ENCODE measurements at regions not wholly inside any gene's neighbourhood (a gene's known extent, or its start where the extent isn't known, plus 50 kb on each side); places are given as distances from the start of the nearest gene placed in this dataset.

GRCh38 chr4:185902654-185903053 lies 90.7 kb upstream of the SORBS2 start:
- Histone ChIP-seq H3K4me1 (peaks cover 7% of the 10 kb centered on the region), H3K36me3 (no peaks in the 10 kb centered on the region), H3K4me3 (ENCODE audit: low read depth, low read length) (no peak overlapping the region), H3K27me3 (no peaks in the 10 kb centered on the region), H3K9me3 (no peaks in the 10 kb centered on the region)
- no peak for DNase-seq
- TF ChIP-seq, protein P1, sequence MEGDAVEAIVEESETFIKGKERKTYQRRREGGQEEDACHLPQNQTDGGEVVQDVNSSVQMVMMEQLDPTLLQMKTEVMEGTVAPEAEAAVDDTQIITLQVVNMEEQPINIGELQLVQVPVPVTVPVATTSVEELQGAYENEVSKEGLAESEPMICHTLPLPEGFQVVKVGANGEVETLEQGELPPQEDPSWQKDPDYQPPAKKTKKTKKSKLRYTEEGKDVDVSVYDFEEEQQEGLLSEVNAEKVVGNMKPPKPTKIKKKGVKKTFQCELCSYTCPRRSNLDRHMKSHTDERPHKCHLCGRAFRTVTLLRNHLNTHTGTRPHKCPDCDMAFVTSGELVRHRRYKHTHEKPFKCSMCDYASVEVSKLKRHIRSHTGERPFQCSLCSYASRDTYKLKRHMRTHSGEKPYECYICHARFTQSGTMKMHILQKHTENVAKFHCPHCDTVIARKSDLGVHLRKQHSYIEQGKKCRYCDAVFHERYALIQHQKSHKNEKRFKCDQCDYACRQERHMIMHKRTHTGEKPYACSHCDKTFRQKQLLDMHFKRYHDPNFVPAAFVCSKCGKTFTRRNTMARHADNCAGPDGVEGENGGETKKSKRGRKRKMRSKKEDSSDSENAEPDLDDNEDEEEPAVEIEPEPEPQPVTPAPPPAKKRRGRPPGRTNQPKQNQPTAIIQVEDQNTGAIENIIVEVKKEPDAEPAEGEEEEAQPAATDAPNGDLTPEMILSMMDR (IDR thresholded peaks at IDR 0.05; ENCODE audit: low read depth, low read length): no peak

GRCh38 chr4:185903205-185903604 lies 91.2 kb upstream of the SORBS2 start:
- H3K9me3 ChIP-seq: no peaks in the 10 kb centered on the region
- TF ChIP-seq, protein P1 (IDR thresholded peaks at IDR 0.05; ENCODE audit: low read depth, low read length): no peak
- H3K4me3 ChIP-seq (ENCODE audit: low read depth, low read length): no peak overlapping the region
- H3K27me3 ChIP-seq: no peaks in the 10 kb centered on the region
- DNase-seq: no peak
- no peaks in the 10 kb centered on the region for H3K36me3 ChIP-seq
- peaks cover 7% of the 10 kb centered on the region for H3K4me1 ChIP-seq

GRCh38 chr4:185904381-185904780 lies 92.4 kb upstream of the SORBS2 start:
- H3K27me3 ChIP-seq: no peaks in the 10 kb centered on the region
- no peaks in the 10 kb centered on the region for H3K9me3 ChIP-seq
- H3K4me3 ChIP-seq (ENCODE audit: low read depth, low read length): no peak overlapping the region
- H3K4me1 ChIP-seq: peaks cover 7% of the 10 kb centered on the region
- TF ChIP-seq, protein P1 (IDR thresholded peaks at IDR 0.05; ENCODE audit: low read depth, low read length): no peak
- DNase-seq: no peak
- H3K36me3 ChIP-seq: no peaks in the 10 kb centered on the region

- TF ChIP-seq, protein P1 (IDR thresholded peaks at IDR 0.05; ENCODE audit: low read depth, low read length): no peak
- no peaks in the 10 kb centered on the region for H3K36me3 ChIP-seq
- no peaks in the 10 kb centered on the region for H3K27me3 ChIP-seq
- no peak for DNase-seq
- peaks cover 25% of the 10 kb centered on the region for H3K4me1 ChIP-seq
- no peak overlapping the region for H3K4me3 ChIP-seq (ENCODE audit: low read depth, low read length)
- no peaks in the 10 kb centered on the region for H3K9me3 ChIP-seq
These were observed 98.0 kb upstream of the SORBS2 start for GRCh38 chr4:185909972-185910371.

DNA sequence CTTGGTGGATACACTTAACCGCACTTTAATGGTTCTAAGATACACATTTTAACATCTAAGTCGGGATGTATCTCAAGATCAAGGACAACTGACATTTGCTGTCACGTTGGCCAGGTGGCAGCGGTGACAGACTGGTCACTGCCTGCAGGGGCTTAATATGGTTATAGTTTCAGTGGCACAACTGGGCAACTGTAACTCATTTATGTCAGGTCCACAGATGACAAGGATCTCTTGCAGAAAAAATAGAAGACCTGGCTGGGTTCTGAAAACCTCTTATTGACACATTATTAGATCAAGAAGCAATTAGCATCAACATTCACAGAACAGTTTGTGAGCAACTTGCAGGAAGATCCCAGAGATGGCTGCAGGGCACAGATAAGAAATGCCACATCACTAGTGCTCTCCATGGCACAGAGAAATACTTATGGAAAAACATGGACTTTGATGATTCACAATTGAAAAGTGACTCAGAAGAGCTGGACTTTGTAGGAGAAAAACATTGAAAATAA lies 99.6 kb upstream of the SORBS2 start:
- H3K27me3 ChIP-seq: no peaks in the 10 kb centered on the region
- no peaks in the 10 kb centered on the region for H3K36me3 ChIP-seq
- H3K9me3 ChIP-seq: no peaks in the 10 kb centered on the region
- H3K4me3 ChIP-seq (ENCODE audit: low read depth, low read length): no peak overlapping the region
- TF ChIP-seq, protein P1 (IDR thresholded peaks at IDR 0.05; ENCODE audit: low read depth, low read length): no peak
- peak; percentile 83 for DNase-seq
- H3K4me1 ChIP-seq: peaks cover 29% of the 10 kb centered on the region

- Histone ChIP-seq H3K4me3 (ENCODE audit: low read depth, low read length) (no peak overlapping the region), H3K36me3 (no peaks in the 10 kb centered on the region), H3K27me3 (no peaks in the 10 kb centered on the region), H3K9me3 (no peaks in the 10 kb centered on the region), H3K4me1 (peaks cover 29% of the 10 kb centered on the region)
- TF ChIP-seq, protein P1 (IDR thresholded peaks at IDR 0.05; ENCODE audit: low read depth, low read length): no peak
- no peak for DNase-seq
These were observed 100.8 kb upstream of the SORBS2 start for GRCh38 chr4:185912779-185913178.
